ENCODE measurements at regions not wholly inside any gene's neighbourhood (a gene's known extent, or its start where the extent isn't known, plus 50 kb on each side); places are given as distances from the start of the nearest gene placed in this dataset.

GRCh38 chr22:47594836-47595521 lies 832.5 kb downstream of the TBC1D22A start:
- H3K36me3 ChIP-seq, result no peaks in the 10 kb centered on the region
- H3K27me3 ChIP-seq (replicated peaks; ENCODE audit: insufficient read depth), result no peaks in the 10 kb centered on the region
- H3K4me1 ChIP-seq (ENCODE audit: control insufficient read depth in 1 of 2, low read depth in 2 of 2), result no peaks in the 10 kb centered on the region
- TF ChIP-seq CTCF (IDR thresholded peaks at IDR 0.05), result no peak
- DNase-seq (ENCODE audit: low spot score) (no peak), ATAC-seq (ENCODE audit: insufficient number of reproducible peaks, low FRiP score, low read depth) (no peak)
- no peak overlapping the region for H3K4me3 ChIP-seq
- H3K9me3 ChIP-seq, result no peaks in the 10 kb centered on the region
- H3K27ac ChIP-seq, result no peak overlapping the region

GRCh38 chr22:47593911-47594311 lies 831.5 kb downstream of the TBC1D22A start:
- ATAC-seq (ENCODE audit: insufficient number of reproducible peaks, low FRiP score, low read depth), result no peak
- no peak for TF ChIP-seq CTCF (IDR thresholded peaks at IDR 0.05)
- Histone ChIP-seq H3K4me3 (no peak overlapping the region), H3K9me3 (no peaks in the 10 kb centered on the region), H3K27me3 (replicated peaks; ENCODE audit: insufficient read depth) (no peaks in the 10 kb centered on the region), H3K36me3 (no peaks in the 10 kb centered on the region), H3K4me1 (ENCODE audit: control insufficient read depth in 1 of 2, low read depth in 2 of 2) (no peaks in the 10 kb centered on the region), H3K27ac (no peak overlapping the region)
- DNase-seq (ENCODE audit: low spot score), result no peak

GRCh38 chr22:47593291-47593690 lies 830.8 kb downstream of the TBC1D22A start:
- DNase-seq (ENCODE audit: low spot score) (no peak), ATAC-seq (ENCODE audit: insufficient number of reproducible peaks, low FRiP score, low read depth) (no peak)
- no peaks in the 10 kb centered on the region for H3K27me3 ChIP-seq (replicated peaks; ENCODE audit: insufficient read depth)
- TF ChIP-seq CTCF (IDR thresholded peaks at IDR 0.05), result no peak
- H3K9me3 ChIP-seq, result no peaks in the 10 kb centered on the region
- no peaks in the 10 kb centered on the region for H3K4me1 ChIP-seq (ENCODE audit: control insufficient read depth in 1 of 2, low read depth in 2 of 2)
- H3K4me3 ChIP-seq, result no peak overlapping the region
- H3K27ac ChIP-seq, result no peak overlapping the region
- H3K36me3 ChIP-seq, result no peaks in the 10 kb centered on the region

GRCh38 chr22:47592791-47593190 lies 830.3 kb downstream of the TBC1D22A start:
- Histone ChIP-seq H3K9me3 (no peaks in the 10 kb centered on the region), H3K27ac (no peak overlapping the region), H3K27me3 (replicated peaks; ENCODE audit: insufficient read depth) (no peaks in the 10 kb centered on the region), H3K4me1 (ENCODE audit: control insufficient read depth in 1 of 2, low read depth in 2 of 2) (no peaks in the 10 kb centered on the region), H3K4me3 (no peak overlapping the region), H3K36me3 (no peaks in the 10 kb centered on the region)
- no peak for ATAC-seq (ENCODE audit: insufficient number of reproducible peaks, low FRiP score, low read depth)
- DNase-seq (ENCODE audit: low spot score), result no peak
- TF ChIP-seq CTCF (IDR thresholded peaks at IDR 0.05), result no peak

GRCh38 chr22:47591709-47592108 lies 829.3 kb downstream of the TBC1D22A start:
- no peaks in the 10 kb centered on the region for H3K36me3 ChIP-seq
- no peaks in the 10 kb centered on the region for H3K4me1 ChIP-seq (ENCODE audit: control insufficient read depth in 1 of 2, low read depth in 2 of 2)
- H3K27me3 ChIP-seq (replicated peaks; ENCODE audit: insufficient read depth), result no peaks in the 10 kb centered on the region
- no peak for DNase-seq (ENCODE audit: low spot score)
- ATAC-seq (ENCODE audit: insufficient number of reproducible peaks, low FRiP score, low read depth), result no peak
- no peak overlapping the region for H3K4me3 ChIP-seq
- H3K27ac ChIP-seq, result no peak overlapping the region
- H3K9me3 ChIP-seq, result no peaks in the 10 kb centered on the region
- no peak for TF ChIP-seq CTCF (IDR thresholded peaks at IDR 0.05)
